OCI-M2 (cell line): ENCODE measurements at regions not wholly inside any gene's neighbourhood (a gene's known extent, or its start where the extent isn't known, plus 50 kb on each side); places are given as distances from the start of the nearest gene placed in this dataset.
"Not testable (repeated sequence)": the region's sequence is repeated elsewhere in the genome, so short reads cannot be mapped to it uniquely, and the experiment has no call there.

Source experiments
- DNase-seq: peaks from one replicate; lab custom pipeline; 2025; ENCODE audit not compliant: unreplicated experiment; lab: John Stamatoyannopoulos, UW

DNA sequence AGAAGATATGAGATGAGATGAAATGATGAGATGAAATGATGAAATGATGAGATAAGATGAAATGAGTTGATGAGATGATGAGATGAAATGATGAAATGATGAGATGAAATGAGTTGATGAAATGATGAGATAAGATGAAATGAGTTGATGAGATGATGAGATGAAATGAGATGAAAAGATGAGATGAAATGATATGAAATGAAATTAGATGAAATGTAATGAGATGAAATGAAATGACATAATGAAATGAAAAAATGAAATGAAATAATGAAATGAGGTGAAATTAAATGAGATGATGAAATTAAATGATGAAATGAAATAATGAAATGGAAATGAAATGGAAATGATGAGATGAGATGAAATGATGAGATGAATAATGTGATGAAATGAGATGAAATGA, 231.6 kb downstream of the GOLGA6L6 start:
- DNase-seq, result not testable (repeated sequence)

GRCh38 chr15:20309395-20309794, 232.2 kb downstream of the GOLGA6L6 start:
- DNase-seq, result not testable (repeated sequence)

GRCh38 chr15:20308027-20308690, 233.4 kb downstream of the GOLGA6L6 start:
- not testable (repeated sequence) for DNase-seq

DNA sequence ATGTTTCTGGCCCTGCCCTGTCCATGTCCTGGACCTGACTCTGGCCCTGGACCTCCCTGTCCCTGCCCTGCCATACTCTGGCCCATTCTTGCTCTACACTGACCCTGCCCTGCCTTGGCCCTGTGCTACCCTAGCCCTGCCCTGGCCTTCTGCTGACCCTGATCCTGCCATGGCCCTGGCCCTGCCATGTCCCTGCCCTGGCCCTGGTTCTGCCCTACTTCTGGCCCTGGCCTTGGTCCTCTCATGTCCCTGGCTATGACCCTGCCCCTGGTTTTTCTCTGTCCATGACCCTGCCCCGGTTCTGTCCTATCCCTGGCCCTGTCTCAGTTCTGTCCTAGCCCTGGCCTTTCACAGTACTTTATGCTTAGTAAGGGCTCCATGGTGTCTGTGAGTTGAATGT, 234.5 kb downstream of the GOLGA6L6 start:
- not testable (repeated sequence) for DNase-seq

DNA sequence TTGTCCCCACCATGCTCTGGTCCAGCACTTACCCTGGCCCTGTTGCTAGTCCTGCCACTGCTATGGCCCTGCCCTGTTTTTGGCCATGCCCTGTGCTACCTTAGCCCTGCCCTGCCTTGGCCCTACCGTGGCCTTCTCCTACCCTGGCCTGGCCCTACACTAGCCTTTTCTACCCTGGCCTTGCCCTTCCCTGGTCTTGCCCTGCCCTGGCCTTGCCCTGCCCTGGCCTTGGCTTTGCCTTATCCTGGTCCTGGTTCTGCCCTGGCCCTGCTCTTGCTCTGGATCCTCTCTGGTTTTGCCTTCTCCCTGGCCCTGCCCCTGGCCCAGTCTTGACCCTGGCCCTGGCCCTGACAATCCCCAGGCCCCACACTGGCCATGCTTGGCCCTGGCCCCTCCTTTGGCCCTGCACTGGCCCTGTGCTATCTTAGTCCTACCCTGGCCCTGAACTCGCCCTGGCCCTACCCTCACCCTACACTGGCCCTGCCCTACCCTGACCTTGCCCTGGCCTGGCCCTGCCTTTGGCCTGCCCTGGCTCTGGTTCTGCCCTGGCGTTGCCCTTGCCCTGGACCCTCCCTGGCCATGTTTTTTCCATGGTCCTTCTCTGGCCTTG, 235.0 kb downstream of the GOLGA6L6 start:
- DNase-seq, result not testable (repeated sequence)

- DNase-seq, result not testable (repeated sequence)
Observed at GRCh38 chr15:20305912-20306311, 235.7 kb downstream of the GOLGA6L6 start.

- DNase-seq, result not testable (repeated sequence)
Observed at GRCh38 chr15:20305015-20305465, 236.6 kb downstream of the GOLGA6L6 start.

DNA sequence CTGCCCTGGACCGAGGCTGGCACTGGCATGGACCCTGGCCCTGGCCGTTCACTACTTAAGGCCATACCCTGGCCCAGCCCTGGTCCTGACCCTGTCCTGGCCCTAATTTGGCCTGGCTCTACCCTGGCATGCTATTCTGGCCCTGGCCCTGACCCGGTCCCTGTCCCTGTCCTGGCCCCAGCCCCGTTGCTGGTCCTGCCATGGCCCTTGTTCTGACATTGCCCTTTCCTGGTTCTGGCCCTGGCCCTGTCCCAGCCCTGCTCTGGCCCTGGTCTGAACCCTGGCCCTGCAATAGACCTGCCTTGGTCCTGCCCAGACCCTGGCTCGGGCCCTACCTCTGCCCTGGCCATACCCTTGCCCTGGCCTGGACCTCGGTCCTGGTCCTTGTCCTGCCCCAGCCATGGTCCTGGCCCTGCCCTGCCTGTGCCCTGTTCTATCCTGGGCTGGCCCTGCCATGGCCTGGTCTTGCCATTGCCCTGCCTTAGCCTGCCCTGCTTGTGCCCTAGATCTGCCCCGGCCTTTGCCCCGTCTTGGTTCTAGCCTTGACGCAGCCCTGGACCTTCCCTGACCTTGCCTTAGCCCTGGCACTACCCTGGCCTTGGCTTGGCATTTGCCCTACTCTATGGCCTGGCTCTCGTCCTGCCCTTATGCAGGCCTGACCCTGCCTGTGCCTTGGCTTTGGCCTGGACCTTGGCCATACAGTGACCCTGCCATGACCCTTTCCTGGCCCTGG, 237.2 kb downstream of the GOLGA6L6 start:
- not testable (repeated sequence) for DNase-seq

- DNase-seq, result not testable (repeated sequence)
Observed at GRCh38 chr15:20303248-20304171, 238.1 kb downstream of the GOLGA6L6 start.

DNA sequence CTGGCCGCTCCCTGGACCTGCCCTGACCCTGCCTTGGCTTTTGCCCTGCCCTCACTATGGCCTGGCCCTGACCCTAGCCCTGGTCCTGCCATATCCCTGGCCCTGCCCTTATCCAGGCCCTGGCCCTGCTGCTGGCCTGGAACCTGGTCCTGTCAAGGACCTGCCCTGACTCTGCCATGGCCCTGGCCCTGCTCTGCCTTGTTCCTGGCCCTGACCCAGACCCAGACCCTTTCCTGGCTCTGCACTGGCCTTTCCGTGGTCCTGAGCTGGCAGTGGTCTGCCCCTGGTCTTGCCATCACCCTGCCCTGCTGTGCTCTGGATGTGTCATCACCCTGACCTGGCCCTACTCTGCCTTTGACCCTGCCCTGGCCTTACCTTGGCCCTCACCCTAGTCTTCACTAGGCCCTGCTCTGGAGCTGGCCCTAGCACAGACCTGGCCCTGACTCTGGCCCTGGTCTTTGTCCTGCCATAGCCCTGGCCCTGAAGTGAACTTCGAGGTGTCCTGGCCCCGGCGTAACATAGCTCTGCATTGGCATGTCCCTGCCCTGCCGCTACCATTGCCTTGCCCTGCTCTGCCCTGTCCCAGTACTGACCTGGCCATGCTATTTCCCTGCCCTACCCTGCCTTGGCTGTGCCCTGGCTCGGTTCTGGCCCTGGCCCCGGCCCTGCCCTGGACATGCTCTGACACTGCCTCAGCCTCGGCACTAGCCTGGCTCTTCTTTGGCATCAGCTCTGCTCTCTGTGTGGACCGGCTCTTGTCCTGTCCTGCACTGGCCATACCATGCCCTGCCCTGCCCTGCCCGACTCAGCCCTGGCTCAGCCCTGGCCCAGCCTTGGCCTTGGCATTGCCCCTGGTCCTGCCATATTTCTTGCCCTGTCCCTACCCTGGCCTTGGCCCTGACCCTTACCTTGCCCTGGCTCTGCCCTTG, 239.2 kb downstream of the GOLGA6L6 start:
- DNase-seq, result not testable (repeated sequence)

- not testable (repeated sequence) for DNase-seq
Observed at GRCh38 chr15:20301471-20302081, 240.0 kb downstream of the GOLGA6L6 start.

DNA sequence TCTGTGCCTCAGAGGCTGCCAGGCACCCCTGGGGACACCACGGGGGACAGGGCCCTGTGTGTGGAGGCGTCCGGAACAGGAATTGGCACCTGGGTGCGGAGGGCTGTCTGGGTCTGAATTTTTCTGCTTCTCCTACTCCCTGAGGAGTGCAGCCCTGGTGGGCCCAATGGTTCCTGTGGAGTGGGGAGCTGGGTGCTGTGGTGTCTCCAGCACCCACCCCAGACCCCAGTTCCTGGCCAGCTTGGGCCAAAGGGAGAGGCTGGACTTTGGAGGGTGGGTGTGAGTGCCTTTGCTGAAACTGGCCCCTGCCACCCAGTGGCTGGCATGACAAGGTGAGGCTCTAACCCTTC, 240.6 kb downstream of the GOLGA6L6 start:
- not testable (repeated sequence) for DNase-seq

DNA sequence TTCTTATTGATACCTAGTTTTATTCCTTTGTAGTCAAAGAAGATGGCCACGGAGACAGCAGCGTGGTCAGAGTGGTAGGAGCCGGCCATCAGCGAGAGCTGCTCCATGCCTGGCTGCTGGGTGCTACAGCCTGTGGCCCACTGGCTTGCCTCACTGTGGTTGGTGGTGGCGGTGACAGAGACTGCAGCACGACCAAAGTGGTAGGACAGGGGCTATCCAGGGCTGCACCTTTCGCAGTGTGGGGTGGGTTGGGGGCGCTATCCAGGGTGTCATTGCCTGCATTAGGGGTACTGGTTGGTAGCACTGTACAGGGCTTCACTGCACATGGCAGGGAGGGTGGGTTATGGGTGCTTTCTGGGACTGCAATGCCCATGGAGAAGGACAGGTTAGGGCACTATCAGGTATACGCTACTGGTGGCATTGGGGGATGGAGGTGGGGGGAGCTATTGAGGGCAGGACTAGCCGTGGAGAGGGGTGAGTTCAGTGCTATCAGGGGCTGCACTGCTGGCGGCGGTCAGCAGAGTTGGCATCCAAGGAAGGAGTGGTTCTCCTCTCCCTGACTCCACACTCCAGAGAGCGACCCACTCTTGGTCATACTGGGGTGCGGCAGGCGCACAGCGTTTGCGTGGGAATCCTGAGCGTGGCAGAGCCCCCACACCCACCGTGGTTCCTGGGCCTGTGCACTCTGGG, 241.1 kb downstream of the GOLGA6L6 start:
- not testable (repeated sequence) for DNase-seq

DNA sequence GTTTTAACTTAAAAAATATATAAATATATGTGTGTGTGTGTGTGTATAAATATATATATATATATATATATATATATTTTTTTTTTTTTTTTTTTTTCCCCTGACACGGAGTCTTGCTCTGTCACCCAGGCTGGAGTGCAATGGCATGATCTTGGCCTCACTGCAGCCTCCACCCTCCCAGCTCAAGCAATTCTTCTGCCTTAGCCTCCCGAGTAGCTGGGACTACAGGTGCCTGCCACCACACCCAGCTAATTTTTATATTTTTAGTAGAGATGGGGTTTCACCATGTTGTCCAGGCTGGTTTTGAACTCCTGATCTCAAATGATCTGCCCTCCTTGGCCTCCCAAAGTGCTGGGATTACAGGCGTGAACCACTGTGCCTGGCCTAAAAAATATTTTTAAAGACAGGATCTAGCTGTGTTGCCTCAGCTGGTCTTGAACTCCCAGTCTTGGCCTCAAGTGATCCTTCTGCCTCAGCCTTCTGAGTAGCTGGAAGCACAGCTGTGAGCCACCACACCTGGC, 243.9 kb downstream of the GOLGA6L6 start:
- not testable (repeated sequence) for DNase-seq

GRCh38 chr15:20296261-20296660, 245.3 kb downstream of the GOLGA6L6 start:
- DNase-seq, result not testable (repeated sequence)

GRCh38 chr15:20295238-20295811, 246.3 kb downstream of the GOLGA6L6 start:
- DNase-seq, result no peak

DNA sequence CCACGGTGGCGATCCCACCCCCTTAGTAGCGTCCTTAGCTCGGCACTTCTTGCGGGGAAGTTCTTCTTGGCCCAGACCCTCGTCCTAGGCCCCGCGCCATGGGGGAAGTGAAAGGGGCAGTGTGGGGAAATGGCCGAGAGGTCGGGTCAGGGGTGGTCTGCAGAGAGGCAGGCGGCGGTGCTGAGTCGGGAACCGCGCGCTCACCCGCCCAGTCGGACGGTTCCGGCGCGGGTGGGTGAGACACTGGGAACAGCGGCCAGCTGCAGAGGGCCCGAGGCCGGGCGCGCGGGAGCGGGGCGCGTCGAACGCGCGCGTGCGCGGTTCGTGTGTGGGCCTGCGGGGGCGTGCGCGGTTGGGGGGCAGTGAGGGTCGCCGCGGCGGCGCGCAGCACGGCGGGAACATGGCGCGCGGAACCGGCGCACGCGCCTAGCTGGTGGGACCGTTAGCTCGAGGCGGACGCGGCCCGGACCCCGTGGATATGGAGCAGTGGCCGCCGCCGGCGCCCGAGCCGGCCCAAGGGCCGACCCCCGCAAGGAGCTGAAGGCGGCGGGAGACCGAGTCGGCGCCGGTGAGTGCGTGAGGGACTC, 246.9 kb downstream of the GOLGA6L6 start:
- no peak for DNase-seq
